ENCODE measurements at regions not wholly inside any gene's neighbourhood (a gene's known extent, or its start where the extent isn't known, plus 50 kb on each side); places are given as distances from the start of the nearest gene placed in this dataset.

DNA sequence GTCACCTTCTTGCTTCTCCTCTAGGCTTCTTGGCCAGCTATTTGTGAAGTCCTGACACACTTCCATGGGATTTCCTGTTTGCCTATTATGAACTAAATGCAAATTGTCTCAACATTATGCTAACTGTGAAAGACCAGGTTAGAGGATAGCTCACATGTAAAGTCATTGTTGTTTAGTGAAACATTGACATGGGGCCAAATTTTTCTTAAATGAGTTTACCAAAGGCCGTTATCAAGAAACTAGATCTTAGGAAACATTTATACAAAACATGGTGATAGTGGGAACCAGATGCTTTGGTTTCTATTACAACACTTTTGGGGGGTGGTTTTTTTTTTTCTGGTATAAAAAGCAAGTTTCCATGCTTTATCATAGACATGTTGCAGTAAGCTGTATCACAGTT is 466.8 kb upstream of the FAM241A start:
- WGBS (ENCODE audit: missing lambda C conversion rate) = 14% methylated on average over 1 of the region's 1 CpG
- Histone ChIP-seq H3K4me1 (no peaks in the 10 kb centered on the region), H3K9me3 (no peaks in the 10 kb centered on the region), H3K4me3 (no peak overlapping the region), H3K27ac (no peak overlapping the region), H3K4me2 (no peak overlapping the region)
- TF ChIP-seq HMGXB4 (CRISPR knock-in tag; IDR thresholded peaks at IDR 0.05; ENCODE audit: borderline replicate concordance) (no peak), MAZ (IDR thresholded peaks at IDR 0.05; ENCODE audit: borderline replicate concordance, low read depth, low read length) (no peak), MAFK (IDR thresholded peaks at IDR 0.05; ENCODE audit: partially characterized antibody) (no peak)
- no peak for DNase-seq (ENCODE audit: low read depth in 1 of 2, low spot score in 1 of 2)
- CTCF ChIA-PET = interaction anchor here (1.3 kb wide), 1 partner anchor 176 kb away, joined by 4 read pairs; no protein-coding TSS in a partner anchor
- ATAC-seq = no peak
- no peak for FAIRE-seq
- POLR2A ChIA-PET = no interaction called here

GRCh38 chr4:111678908-111679307 is 466.3 kb upstream of the FAM241A start:
- DNase-seq (ENCODE audit: low read depth in 1 of 2, low spot score in 1 of 2) (no peak), FAIRE-seq (no peak), ATAC-seq (no peak)
- H3K27ac ChIP-seq = no peak overlapping the region
- no peak overlapping the region for H3K4me2 ChIP-seq
- H3K4me3 ChIP-seq = no peak overlapping the region
- WGBS (ENCODE audit: missing lambda C conversion rate) = 30% methylated on average over 5 of the region's 5 CpGs
- H3K4me1 ChIP-seq = no peaks in the 10 kb centered on the region
- ChIA-PET CTCF (interaction anchor here (1.3 kb wide), 1 partner anchor 176 kb away, joined by 4 read pairs; no protein-coding TSS in a partner anchor), POLR2A (no interaction called here)
- TF ChIP-seq FOXS1 (CRISPR knock-in tag; IDR thresholded peaks at IDR 0.05) (no peak), SREBF2 (IDR thresholded peaks at IDR 0.05) (no peak), POLR2AphosphoS2 (conservative IDR thresholded peaks at IDR 0.05; ENCODE audit: low read length) (no peak), NFE2L2 (conservative IDR thresholded peaks at IDR 0.05; ENCODE audit: low read length) (no peak), RCOR1 (IDR thresholded peaks at IDR 0.05; ENCODE audit: low read depth, low read length) (no peak), ZFP36 (IDR thresholded peaks at IDR 0.05; ENCODE audit: borderline replicate concordance, partially characterized antibody) (no peak)
- TF ChIP-seq, protein P1, sequence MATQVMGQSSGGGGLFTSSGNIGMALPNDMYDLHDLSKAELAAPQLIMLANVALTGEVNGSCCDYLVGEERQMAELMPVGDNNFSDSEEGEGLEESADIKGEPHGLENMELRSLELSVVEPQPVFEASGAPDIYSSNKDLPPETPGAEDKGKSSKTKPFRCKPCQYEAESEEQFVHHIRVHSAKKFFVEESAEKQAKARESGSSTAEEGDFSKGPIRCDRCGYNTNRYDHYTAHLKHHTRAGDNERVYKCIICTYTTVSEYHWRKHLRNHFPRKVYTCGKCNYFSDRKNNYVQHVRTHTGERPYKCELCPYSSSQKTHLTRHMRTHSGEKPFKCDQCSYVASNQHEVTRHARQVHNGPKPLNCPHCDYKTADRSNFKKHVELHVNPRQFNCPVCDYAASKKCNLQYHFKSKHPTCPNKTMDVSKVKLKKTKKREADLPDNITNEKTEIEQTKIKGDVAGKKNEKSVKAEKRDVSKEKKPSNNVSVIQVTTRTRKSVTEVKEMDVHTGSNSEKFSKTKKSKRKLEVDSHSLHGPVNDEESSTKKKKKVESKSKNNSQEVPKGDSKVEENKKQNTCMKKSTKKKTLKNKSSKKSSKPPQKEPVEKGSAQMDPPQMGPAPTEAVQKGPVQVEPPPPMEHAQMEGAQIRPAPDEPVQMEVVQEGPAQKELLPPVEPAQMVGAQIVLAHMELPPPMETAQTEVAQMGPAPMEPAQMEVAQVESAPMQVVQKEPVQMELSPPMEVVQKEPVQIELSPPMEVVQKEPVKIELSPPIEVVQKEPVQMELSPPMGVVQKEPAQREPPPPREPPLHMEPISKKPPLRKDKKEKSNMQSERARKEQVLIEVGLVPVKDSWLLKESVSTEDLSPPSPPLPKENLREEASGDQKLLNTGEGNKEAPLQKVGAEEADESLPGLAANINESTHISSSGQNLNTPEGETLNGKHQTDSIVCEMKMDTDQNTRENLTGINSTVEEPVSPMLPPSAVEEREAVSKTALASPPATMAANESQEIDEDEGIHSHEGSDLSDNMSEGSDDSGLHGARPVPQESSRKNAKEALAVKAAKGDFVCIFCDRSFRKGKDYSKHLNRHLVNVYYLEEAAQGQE (IDR thresholded peaks at IDR 0.05) = no peak
- no peaks in the 10 kb centered on the region for H3K9me3 ChIP-seq

DNA sequence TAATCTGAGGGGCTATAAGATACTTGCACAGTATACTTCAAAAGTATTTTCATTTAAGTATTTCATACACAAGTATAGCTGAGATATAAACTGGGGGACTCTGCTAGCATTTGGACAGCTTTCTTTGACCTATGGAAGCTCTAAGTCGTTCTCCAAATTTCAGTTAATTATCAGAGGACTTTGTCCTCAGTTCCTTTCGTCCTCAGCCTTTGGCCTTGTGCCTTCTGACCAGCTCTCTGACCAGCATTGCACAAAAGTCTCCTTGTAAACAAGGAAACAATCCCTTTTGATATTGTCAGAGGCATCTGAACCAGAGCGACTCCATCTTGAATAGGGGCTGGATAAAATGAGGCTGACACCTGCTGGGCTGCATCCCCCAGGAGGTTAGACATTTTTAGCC is 464.0 kb upstream of the FAM241A start:
- H3K4me1 ChIP-seq = no peaks in the 10 kb centered on the region
- 20% methylated on average over 3 of the region's 3 CpGs for WGBS (ENCODE audit: missing lambda C conversion rate)
- POLR2A ChIA-PET = no interaction called here
- no peak overlapping the region for H3K27ac ChIP-seq
- TF ChIP-seq HDAC2 (IDR thresholded peaks at IDR 0.05) (no peak), HEYL (CRISPR knock-in tag; IDR thresholded peaks at IDR 0.05) (no peak), JUN (IDR thresholded peaks at IDR 0.05) (no peak), GATA3 (IDR thresholded peaks at IDR 0.05; ENCODE audit: borderline replicate concordance) (no peak), PBX3 (IDR thresholded peaks at IDR 0.05) (no peak), CEBPB (IDR thresholded peaks at IDR 0.05) (no peak), BHLHE40 (IDR thresholded peaks at IDR 0.05; ENCODE audit: low read depth, low read length) (no peak), CHD2 (IDR thresholded peaks at IDR 0.05; ENCODE audit: low read length, partially characterized antibody) (no peak), ZC3H11A (IDR thresholded peaks at IDR 0.05) (no peak), POLR2AphosphoS2 (conservative IDR thresholded peaks at IDR 0.05; ENCODE audit: low read length) (no peak), FOXS1 (CRISPR knock-in tag; IDR thresholded peaks at IDR 0.05) (no peak)
- DNase-seq (ENCODE audit: low read depth in 1 of 2, low spot score in 1 of 2) (no peak), ATAC-seq (no peak), FAIRE-seq (no peak)
- H3K4me3 ChIP-seq = no peak overlapping the region
- no peaks in the 10 kb centered on the region for H3K9me3 ChIP-seq
- CTCF ChIA-PET = no interaction called here
- no peak overlapping the region for H3K4me2 ChIP-seq
